Right cardiac atrium (tissue), 5 donors: ENCODE measurements at regions not wholly inside any gene's neighbourhood (a gene's known extent, or its start where the extent isn't known, plus 50 kb on each side); places are given as distances from the start of the nearest gene placed in this dataset.
"Not testable (repeated sequence)": the region's sequence is repeated elsewhere in the genome, so short reads cannot be mapped to it uniquely, and the experiment has no call there.

Experiments used
- ATAC-seq, 2 donors: fragments of 200-7000 bp; cut with Tn5 transposase; one replicate each; pipeline versions ENCODE4 v1.8.0 to v1.9.1; 2020; ENCODE audit warnings: moderate library complexity in 2 of 2, mild to moderate bottlenecking in 1 of 2
- DNase-seq, 3 donors: peaks; one replicate each; pipeline ENCODE4 v3.0.0-alpha.2; 2020
- H3K27ac ChIP-seq: one replicate; pipeline ENCODE4 v1.5.1; 2013; ENCODE audit warnings: mild to moderate bottlenecking, low read length, control low read depth, moderate library complexity
- H3K27me3 ChIP-seq: one replicate; pipeline ENCODE4 v1.6.1; 2013; ENCODE audit not compliant: control insufficient read depth, insufficient read depth
- H3K4me1 ChIP-seq: one replicate; pipeline ENCODE4 v1.6.1; 2013; ENCODE audit warnings: low read length; ENCODE audit not compliant: control insufficient read depth, insufficient read depth
- H3K4me3 ChIP-seq: one replicate; pipeline ENCODE4 v1.5.1; 2013; ENCODE audit warnings: low read length, control low read depth
- H3K9me3 ChIP-seq: one replicate; pipeline ENCODE4 v1.6.1; 2013; ENCODE audit warnings: low read length; ENCODE audit not compliant: control insufficient read depth
- WGBS: extraction: QIAGEN DNeasy Blood & Tissue Kit; methylation state at CpG from one replicate; pipeline ENCODE4 v1.1.7; 2013; 5-methylcytosine and 5-hydroxymethylcytosine counted together
- intact Hi-C, 4 donors: fragments of 100-400 bp; cut with DNase I; formaldehyde crosslinking; loops; one replicate each; pipeline versions ENCODE4 v1.11.0 to v1.14.0; 2022 to 2023
- donor health status: healthy with polysubstance abuse.
- donor health status: DM: no; HTN: yes; CAD: no.
- donor health status: DM: no; HTN: no; CAD: no.
- donor health status: DM: no; HTN: yes; CAD: no; lungs with severe emphysema.
- donor health status: DM: yes; HTN: yes; CAD: no.

DNA sequence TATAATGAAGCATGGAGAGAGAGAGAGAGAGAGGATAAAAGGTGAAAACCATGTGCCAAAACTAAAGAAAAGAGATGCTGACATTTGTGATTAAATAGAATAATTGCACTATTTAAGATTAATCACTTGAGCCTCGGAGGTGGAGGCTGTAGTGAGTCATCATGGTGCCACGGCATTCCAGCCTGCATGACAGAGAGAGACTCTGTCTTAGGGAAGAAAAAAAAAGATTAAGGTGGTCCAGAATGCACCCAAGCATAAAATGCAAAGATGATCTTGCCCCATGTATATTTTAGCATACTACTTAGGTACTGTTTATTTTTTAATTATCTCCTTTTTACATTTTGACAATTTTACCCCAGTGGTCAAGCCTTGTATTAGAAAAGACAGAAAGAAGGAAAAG lies 742.5 kb downstream of the SPATA31A1 start:
- H3K27ac ChIP-seq, H3K9me3 ChIP-seq, DNase-seq, intact Hi-C loops, H3K27me3 ChIP-seq, H3K4me1 ChIP-seq, ATAC-seq, H3K4me3 ChIP-seq: not testable (repeated sequence)
- WGBS = 58% methylated on average over 2 of the region's 2 CpGs

- H3K27me3 ChIP-seq, H3K4me1 ChIP-seq, H3K27ac ChIP-seq, H3K9me3 ChIP-seq, H3K4me3 ChIP-seq, intact Hi-C loops: not testable (repeated sequence)
- WGBS = 0% methylated on average over 8 of the region's 71 CpGs
- peak; percentile 76 to 81 for ATAC-seq
- peak; percentile 34 to 87 (median 53) for DNase-seq
Measured at GRCh38 chr9:40106003-40106782, 750.7 kb downstream of the SPATA31A1 start.

DNA sequence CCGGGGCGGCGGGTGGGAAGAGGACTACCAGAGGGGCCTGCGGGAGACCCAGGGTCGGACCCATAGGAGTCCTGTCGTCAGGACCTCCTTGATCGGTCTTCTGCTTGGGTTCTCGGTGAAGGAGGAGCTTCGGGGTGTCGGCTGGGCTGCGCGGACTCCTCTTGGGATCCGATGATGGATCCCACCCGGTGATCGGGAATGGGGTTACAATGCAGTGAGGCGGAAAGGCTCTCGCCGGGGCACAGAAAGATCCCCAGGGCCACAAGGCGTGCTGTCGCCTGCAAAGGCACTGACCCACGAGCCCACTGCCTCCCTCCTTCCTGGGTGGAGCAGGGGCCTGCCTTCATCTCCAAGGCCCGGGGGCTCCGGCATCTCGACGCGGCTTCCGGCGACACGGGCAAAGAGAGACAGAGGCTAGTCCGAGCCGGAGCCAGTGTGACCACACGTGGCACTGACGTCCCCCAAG lies 751.3 kb downstream of the SPATA31A1 start:
- ATAC-seq, H3K27me3 ChIP-seq, H3K9me3 ChIP-seq, H3K27ac ChIP-seq, intact Hi-C loops, H3K4me1 ChIP-seq, H3K4me3 ChIP-seq: not testable (repeated sequence)
- DNase-seq = peak; percentile 10 to 30 (median 25)
- WGBS = no CpG with 5 or more reads among the region's 33 CpGs

DNA sequence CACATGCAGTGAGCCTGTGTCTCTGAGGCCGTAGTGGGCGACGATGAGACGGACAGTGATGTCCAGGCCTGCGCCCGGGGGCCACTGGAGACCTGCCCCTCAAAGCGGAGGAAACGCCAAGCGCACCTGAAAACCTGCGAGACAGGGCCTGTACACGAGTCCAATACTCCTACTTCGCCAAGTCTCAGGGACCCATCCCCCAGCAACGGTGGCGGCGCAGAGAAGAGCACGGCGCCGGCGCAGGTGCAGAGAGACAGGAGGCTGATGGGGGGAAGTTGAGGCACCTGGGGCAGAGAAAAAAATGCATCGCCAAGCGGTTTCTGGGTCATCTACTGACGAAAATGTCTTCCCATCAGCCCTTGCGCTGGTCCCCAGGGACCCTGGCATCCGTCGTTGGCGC lies 751.8 kb downstream of the SPATA31A1 start:
- ATAC-seq, H3K27ac ChIP-seq, H3K27me3 ChIP-seq, H3K4me3 ChIP-seq, H3K9me3 ChIP-seq, H3K4me1 ChIP-seq, DNase-seq, intact Hi-C loops: not testable (repeated sequence)
- no CpG with 5 or more reads among the region's 26 CpGs for WGBS

- H3K27me3 ChIP-seq, DNase-seq, H3K4me1 ChIP-seq, H3K9me3 ChIP-seq, H3K4me3 ChIP-seq, ATAC-seq, intact Hi-C loops, H3K27ac ChIP-seq: not testable (repeated sequence)
- WGBS = 5% methylated on average over 4 of the region's 30 CpGs
Measured at GRCh38 chr9:40108465-40108864, 753.0 kb downstream of the SPATA31A1 start.

GRCh38 chr9:40110751-40111150 lies 755.3 kb downstream of the SPATA31A1 start:
- WGBS = no CpG with 5 or more reads among the region's 18 CpGs
- H3K27me3 ChIP-seq, H3K9me3 ChIP-seq, ATAC-seq, H3K4me1 ChIP-seq, intact Hi-C loops, H3K27ac ChIP-seq, H3K4me3 ChIP-seq: not testable (repeated sequence)
- DNase-seq = peak in 1 of 3 donors; percentile 44

DNA sequence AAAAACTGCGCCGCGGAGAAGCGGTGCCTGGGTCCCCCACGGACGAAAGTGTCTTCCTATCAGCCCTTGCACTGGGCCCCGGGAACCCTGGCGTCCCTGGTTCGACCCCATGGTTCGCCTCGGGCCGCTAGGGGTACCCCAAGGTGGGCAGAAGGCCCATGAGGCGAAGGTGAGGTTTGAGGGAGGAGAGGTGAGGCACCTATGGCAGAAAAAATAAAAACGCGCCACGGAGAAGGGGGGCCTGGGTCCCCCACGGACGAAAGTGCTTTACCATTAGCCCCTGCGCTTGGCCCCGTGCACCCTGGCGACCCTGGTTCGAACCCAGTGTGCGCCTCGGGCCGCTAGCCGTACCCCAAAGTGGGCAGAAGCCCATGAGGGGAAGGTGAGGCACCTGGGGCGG lies 756.1 kb downstream of the SPATA31A1 start:
- H3K4me1 ChIP-seq, H3K4me3 ChIP-seq, H3K27ac ChIP-seq, H3K9me3 ChIP-seq, DNase-seq, ATAC-seq, H3K27me3 ChIP-seq, intact Hi-C loops: not testable (repeated sequence)
- 88% methylated on average over 9 of the region's 27 CpGs for WGBS

DNA sequence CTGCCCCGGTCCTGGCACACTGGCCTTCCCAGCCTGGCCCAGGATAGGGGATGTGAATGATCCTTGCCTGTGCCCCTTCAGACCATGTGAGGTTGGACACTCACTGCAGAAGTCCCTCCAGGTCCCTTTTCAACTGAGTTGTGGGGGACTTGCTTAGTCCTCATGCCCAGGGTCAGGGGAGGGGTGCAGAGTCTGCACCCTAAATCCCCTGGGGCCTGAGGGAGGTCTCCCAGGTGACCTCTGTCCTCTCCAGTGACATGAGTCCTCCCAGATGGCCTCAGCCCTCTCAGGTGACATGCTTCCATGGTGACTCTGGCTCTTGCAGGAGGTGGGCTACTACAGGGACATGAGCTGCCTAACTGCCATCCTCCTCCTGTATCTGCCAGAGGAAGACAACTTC lies 775.1 kb downstream of the SPATA31A1 start:
- H3K27me3 ChIP-seq, H3K27ac ChIP-seq, H3K4me1 ChIP-seq, DNase-seq, ATAC-seq, H3K4me3 ChIP-seq, intact Hi-C loops, H3K9me3 ChIP-seq: not testable (repeated sequence)
- WGBS = 83% methylated on average over 1 of the region's 1 CpG

DNA sequence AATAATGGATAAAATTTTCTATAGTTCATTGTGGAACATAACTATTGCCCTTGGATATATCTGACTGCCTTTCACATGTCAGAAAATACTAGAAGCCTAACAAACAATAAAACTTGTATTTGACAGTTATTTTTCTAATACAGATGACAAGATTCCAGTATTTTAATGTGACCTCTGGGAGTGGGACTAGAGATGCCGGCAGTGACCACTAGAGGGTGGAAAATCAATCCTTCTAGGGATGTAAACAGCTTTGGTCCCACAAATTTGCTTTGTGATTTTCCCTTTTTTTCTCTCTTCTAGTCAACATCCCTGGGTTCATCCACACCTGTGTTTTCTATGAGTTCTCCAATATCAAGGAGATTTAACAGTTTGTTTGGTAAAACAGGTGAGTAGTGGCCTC lies 813.7 kb downstream of the SPATA31A1 start:
- intact Hi-C loops, H3K27me3 ChIP-seq, H3K4me3 ChIP-seq, H3K27ac ChIP-seq, H3K4me1 ChIP-seq, H3K9me3 ChIP-seq, DNase-seq: not testable (repeated sequence)
- no CpG with 5 or more reads among the region's 1 CpG for WGBS
- ATAC-seq = peak; percentile 57 to 66

GRCh38 chr9:40173316-40173715 lies 817.8 kb downstream of the SPATA31A1 start:
- H3K27me3 ChIP-seq, H3K9me3 ChIP-seq, DNase-seq, H3K27ac ChIP-seq, intact Hi-C loops, H3K4me3 ChIP-seq, H3K4me1 ChIP-seq: not testable (repeated sequence)
- 56% methylated on average over 1 of the region's 4 CpGs for WGBS
- peak in 1 of 2 donors; percentile 41 for ATAC-seq

DNA sequence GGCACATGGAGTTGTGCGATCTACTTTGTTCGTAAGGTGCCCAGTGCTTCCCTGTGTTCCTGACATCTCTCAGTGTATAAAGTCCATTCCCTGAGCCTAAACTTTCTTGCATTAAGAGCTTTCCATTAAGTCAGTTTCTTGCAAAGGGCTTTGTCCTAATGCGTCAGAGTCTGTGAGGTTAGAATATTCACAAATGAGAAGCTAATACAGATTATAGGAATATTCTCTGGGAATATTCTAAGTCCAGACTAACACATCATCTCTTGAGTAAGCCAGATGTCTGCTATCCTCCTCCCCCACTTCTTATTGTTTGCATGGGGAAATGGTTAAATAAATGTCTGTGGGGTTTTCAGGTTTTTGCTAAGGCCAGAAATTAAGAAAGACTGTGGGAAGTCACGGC lies 818.6 kb downstream of the SPATA31A1 start:
- intact Hi-C loops, H3K9me3 ChIP-seq, H3K27ac ChIP-seq, DNase-seq, H3K4me1 ChIP-seq, H3K27me3 ChIP-seq, H3K4me3 ChIP-seq, ATAC-seq: not testable (repeated sequence)
- 55% methylated on average over 1 of the region's 4 CpGs for WGBS
